ENCODE measurements at regions not wholly inside any gene's neighbourhood (a gene's known extent, or its start where the extent isn't known, plus 50 kb on each side); places are given as distances from the start of the nearest gene placed in this dataset.
"Not testable (repeated sequence)": the region's sequence is repeated elsewhere in the genome, so short reads cannot be mapped to it uniquely, and the experiment has no call there.

GRCh38 chr12:42030588-42030987 lies 114.1 kb downstream of the GXYLT1 start:
- DNase-seq (ENCODE audit: low read depth in 2 of 2), result no peak

- no peak for DNase-seq (ENCODE audit: low read depth in 2 of 2)
Measured at GRCh38 chr12:42027546-42027945, 117.1 kb downstream of the GXYLT1 start.

- no peak for DNase-seq (ENCODE audit: low read depth in 2 of 2)
Measured at GRCh38 chr12:42024495-42024830, 120.2 kb downstream of the GXYLT1 start.

GRCh38 chr12:42023733-42024494 lies 120.8 kb downstream of the GXYLT1 start:
- DNase-seq (ENCODE audit: low read depth in 2 of 2), result peak; percentile 57 to 73

- DNase-seq (ENCODE audit: low read depth in 2 of 2), result not testable (repeated sequence)
Measured at GRCh38 chr12:42021937-42022336, 122.7 kb downstream of the GXYLT1 start.

GRCh38 chr12:42021469-42021868 lies 123.2 kb downstream of the GXYLT1 start:
- peak; percentile 53 to 96 for DNase-seq (ENCODE audit: low read depth in 2 of 2)

- no peak for DNase-seq (ENCODE audit: low read depth in 2 of 2)
Measured at GRCh38 chr12:42020226-42020625, 124.4 kb downstream of the GXYLT1 start.

- no peak for DNase-seq (ENCODE audit: low read depth in 2 of 2)
Measured at GRCh38 chr12:42019746-42020145, 124.9 kb downstream of the GXYLT1 start.

- no peak for DNase-seq (ENCODE audit: low read depth in 2 of 2)
Measured at GRCh38 chr12:42017051-42017450, 127.6 kb downstream of the GXYLT1 start.

GRCh38 chr12:42015051-42015461 lies 129.6 kb downstream of the GXYLT1 start:
- DNase-seq (ENCODE audit: low read depth in 2 of 2), result no peak

- DNase-seq (ENCODE audit: low read depth in 2 of 2), result not testable (repeated sequence)
Measured at GRCh38 chr12:42012501-42012900, 132.2 kb downstream of the GXYLT1 start.

GRCh38 chr12:42010715-42011114 lies 134.0 kb downstream of the GXYLT1 start:
- DNase-seq (ENCODE audit: low read depth in 2 of 2), result no peak

GRCh38 chr12:42010257-42010656 lies 134.4 kb downstream of the GXYLT1 start:
- DNase-seq (ENCODE audit: low read depth in 2 of 2), result no peak

GRCh38 chr12:42008996-42009395 lies 135.7 kb downstream of the GXYLT1 start:
- DNase-seq (ENCODE audit: low read depth in 2 of 2), result no peak

GRCh38 chr12:42003031-42003430 lies 141.6 kb downstream of the GXYLT1 start:
- DNase-seq (ENCODE audit: low read depth in 2 of 2), result no peak

GRCh38 chr12:42002563-42002962 lies 142.1 kb downstream of the GXYLT1 start:
- no peak for DNase-seq (ENCODE audit: low read depth in 2 of 2)

GRCh38 chr12:41998436-41998835 lies 146.2 kb downstream of the GXYLT1 start:
- no peak for DNase-seq (ENCODE audit: low read depth in 2 of 2)

GRCh38 chr12:41993283-41993682 lies 151.4 kb downstream of the GXYLT1 start:
- DNase-seq (ENCODE audit: low read depth in 2 of 2), result no peak

- no peak for DNase-seq (ENCODE audit: low read depth in 2 of 2)
Measured at GRCh38 chr12:41992692-41993215, 151.9 kb downstream of the GXYLT1 start.

- DNase-seq (ENCODE audit: low read depth in 2 of 2), result no peak
Measured at GRCh38 chr12:41992022-41992421, 152.7 kb downstream of the GXYLT1 start.

- DNase-seq (ENCODE audit: low read depth in 2 of 2), result no peak
Measured at GRCh38 chr12:41988715-41989114, 156.0 kb downstream of the GXYLT1 start.

- DNase-seq (ENCODE audit: low read depth in 2 of 2), result not testable (repeated sequence)
Measured at GRCh38 chr12:41986513-41986912, 158.2 kb downstream of the GXYLT1 start.

- no peak for DNase-seq (ENCODE audit: low read depth in 2 of 2)
Measured at GRCh38 chr12:41983856-41984255, 160.8 kb downstream of the GXYLT1 start.

- no peak for DNase-seq (ENCODE audit: low read depth in 2 of 2)
Measured at GRCh38 chr12:41983394-41983793, 161.3 kb downstream of the GXYLT1 start.

All from dermis microvascular lymphatic vessel endothelial cell (primary cell).